ENCODE measurements at regions not wholly inside any gene's neighbourhood (a gene's known extent, or its start where the extent isn't known, plus 50 kb on each side); places are given as distances from the start of the nearest gene placed in this dataset.
"Not testable (repeated sequence)": the region's sequence is repeated elsewhere in the genome, so short reads cannot be mapped to it uniquely, and the experiment has no call there.

GRCh38 chr11:71701435-71702291, 119.0 kb upstream of the KRTAP5-11 start:
- not testable (repeated sequence) for H3K9me3 ChIP-seq (ENCODE audit: control insufficient read depth in 1 of 2, low read length in 2 of 2); H3K9ac ChIP-seq (ENCODE audit: low read depth in 1 of 2, low read length in 2 of 2); H3K4me1 ChIP-seq (ENCODE audit: control insufficient read depth in 1 of 2, insufficient read depth in 2 of 2, low read length in 2 of 2); H3K27me3 ChIP-seq (ENCODE audit: control insufficient read depth in 1 of 2, insufficient read depth in 2 of 2, low read length in 2 of 2); H3K4me3 ChIP-seq (ENCODE audit: low read depth in 1 of 2, low read length in 2 of 2); H3K36me3 ChIP-seq (ENCODE audit: control insufficient read depth in 1 of 2, insufficient read depth in 2 of 2, low read length in 2 of 2)
- peak overlapping the region; percentile 32 for H3K27ac ChIP-seq (ENCODE audit: low read depth, low read length)

- not testable (repeated sequence) for H3K9ac ChIP-seq (ENCODE audit: low read depth in 1 of 2, low read length in 2 of 2); H3K9me3 ChIP-seq (ENCODE audit: control insufficient read depth in 1 of 2, low read length in 2 of 2); H3K36me3 ChIP-seq (ENCODE audit: control insufficient read depth in 1 of 2, insufficient read depth in 2 of 2, low read length in 2 of 2); H3K27me3 ChIP-seq (ENCODE audit: control insufficient read depth in 1 of 2, insufficient read depth in 2 of 2, low read length in 2 of 2); H3K4me3 ChIP-seq (ENCODE audit: low read depth in 1 of 2, low read length in 2 of 2); H3K27ac ChIP-seq (ENCODE audit: low read depth, low read length); H3K4me1 ChIP-seq (ENCODE audit: control insufficient read depth in 1 of 2, insufficient read depth in 2 of 2, low read length in 2 of 2)
Measured at GRCh38 chr11:71705086-71705737, 122.5 kb upstream of the KRTAP5-11 start.

- not testable (repeated sequence) for H3K4me3 ChIP-seq (ENCODE audit: low read depth in 1 of 2, low read length in 2 of 2); H3K4me1 ChIP-seq (ENCODE audit: control insufficient read depth in 1 of 2, insufficient read depth in 2 of 2, low read length in 2 of 2); H3K27ac ChIP-seq (ENCODE audit: low read depth, low read length); H3K36me3 ChIP-seq (ENCODE audit: control insufficient read depth in 1 of 2, insufficient read depth in 2 of 2, low read length in 2 of 2); H3K27me3 ChIP-seq (ENCODE audit: control insufficient read depth in 1 of 2, insufficient read depth in 2 of 2, low read length in 2 of 2); H3K9me3 ChIP-seq (ENCODE audit: control insufficient read depth in 1 of 2, low read length in 2 of 2); H3K9ac ChIP-seq (ENCODE audit: low read depth in 1 of 2, low read length in 2 of 2)
Measured at GRCh38 chr11:71705738-71706432, 123.2 kb upstream of the KRTAP5-11 start.

- not testable (repeated sequence) for H3K4me1 ChIP-seq (ENCODE audit: control insufficient read depth in 1 of 2, insufficient read depth in 2 of 2, low read length in 2 of 2); H3K36me3 ChIP-seq (ENCODE audit: control insufficient read depth in 1 of 2, insufficient read depth in 2 of 2, low read length in 2 of 2); H3K9me3 ChIP-seq (ENCODE audit: control insufficient read depth in 1 of 2, low read length in 2 of 2); H3K27me3 ChIP-seq (ENCODE audit: control insufficient read depth in 1 of 2, insufficient read depth in 2 of 2, low read length in 2 of 2); H3K27ac ChIP-seq (ENCODE audit: low read depth, low read length); H3K4me3 ChIP-seq (ENCODE audit: low read depth in 1 of 2, low read length in 2 of 2); H3K9ac ChIP-seq (ENCODE audit: low read depth in 1 of 2, low read length in 2 of 2)
Measured at GRCh38 chr11:71707083-71707482, 124.4 kb upstream of the KRTAP5-11 start.

GRCh38 chr11:71709541-71709940, 123.5 kb upstream of the DEFB108B start:
- not testable (repeated sequence) for H3K9ac ChIP-seq (ENCODE audit: low read depth in 1 of 2, low read length in 2 of 2); H3K4me1 ChIP-seq (ENCODE audit: control insufficient read depth in 1 of 2, insufficient read depth in 2 of 2, low read length in 2 of 2); H3K9me3 ChIP-seq (ENCODE audit: control insufficient read depth in 1 of 2, low read length in 2 of 2); H3K27ac ChIP-seq (ENCODE audit: low read depth, low read length); H3K36me3 ChIP-seq (ENCODE audit: control insufficient read depth in 1 of 2, insufficient read depth in 2 of 2, low read length in 2 of 2); H3K4me3 ChIP-seq (ENCODE audit: low read depth in 1 of 2, low read length in 2 of 2); H3K27me3 ChIP-seq (ENCODE audit: control insufficient read depth in 1 of 2, insufficient read depth in 2 of 2, low read length in 2 of 2)

GRCh38 chr11:71710171-71710671, 122.8 kb upstream of the DEFB108B start:
- peak overlapping the region; percentile 51 for H3K27ac ChIP-seq (ENCODE audit: low read depth, low read length)
- H3K9ac ChIP-seq (ENCODE audit: low read depth in 1 of 2, low read length in 2 of 2), result peak overlapping the region in 1 of 2 donors; percentile 38
- H3K4me1 ChIP-seq (ENCODE audit: control insufficient read depth in 1 of 2, insufficient read depth in 2 of 2, low read length in 2 of 2); H3K27me3 ChIP-seq (ENCODE audit: control insufficient read depth in 1 of 2, insufficient read depth in 2 of 2, low read length in 2 of 2); H3K36me3 ChIP-seq (ENCODE audit: control insufficient read depth in 1 of 2, insufficient read depth in 2 of 2, low read length in 2 of 2); H3K9me3 ChIP-seq (ENCODE audit: control insufficient read depth in 1 of 2, low read length in 2 of 2): not testable (repeated sequence)
- peak overlapping the region in 1 of 2 donors; percentile 53 for H3K4me3 ChIP-seq (ENCODE audit: low read depth in 1 of 2, low read length in 2 of 2)

GRCh38 chr11:71710701-71711385, 122.2 kb upstream of the DEFB108B start:
- peak overlapping the region; percentile 50 for H3K27ac ChIP-seq (ENCODE audit: low read depth, low read length)
- H3K36me3 ChIP-seq (ENCODE audit: control insufficient read depth in 1 of 2, insufficient read depth in 2 of 2, low read length in 2 of 2); H3K9me3 ChIP-seq (ENCODE audit: control insufficient read depth in 1 of 2, low read length in 2 of 2); H3K27me3 ChIP-seq (ENCODE audit: control insufficient read depth in 1 of 2, insufficient read depth in 2 of 2, low read length in 2 of 2); H3K4me1 ChIP-seq (ENCODE audit: control insufficient read depth in 1 of 2, insufficient read depth in 2 of 2, low read length in 2 of 2): not testable (repeated sequence)
- H3K4me3 ChIP-seq (ENCODE audit: low read depth in 1 of 2, low read length in 2 of 2), result peak overlapping the region in 1 of 2 donors; percentile 53
- peak overlapping the region in 1 of 2 donors; percentile 25 for H3K9ac ChIP-seq (ENCODE audit: low read depth in 1 of 2, low read length in 2 of 2)

- not testable (repeated sequence) for H3K27ac ChIP-seq (ENCODE audit: low read depth, low read length); H3K4me3 ChIP-seq (ENCODE audit: low read depth in 1 of 2, low read length in 2 of 2); H3K9me3 ChIP-seq (ENCODE audit: control insufficient read depth in 1 of 2, low read length in 2 of 2); H3K27me3 ChIP-seq (ENCODE audit: control insufficient read depth in 1 of 2, insufficient read depth in 2 of 2, low read length in 2 of 2); H3K9ac ChIP-seq (ENCODE audit: low read depth in 1 of 2, low read length in 2 of 2); H3K36me3 ChIP-seq (ENCODE audit: control insufficient read depth in 1 of 2, insufficient read depth in 2 of 2, low read length in 2 of 2); H3K4me1 ChIP-seq (ENCODE audit: control insufficient read depth in 1 of 2, insufficient read depth in 2 of 2, low read length in 2 of 2)
Measured at GRCh38 chr11:71712350-71712749, 120.7 kb upstream of the DEFB108B start.

- not testable (repeated sequence) for H3K9ac ChIP-seq (ENCODE audit: low read depth in 1 of 2, low read length in 2 of 2); H3K4me3 ChIP-seq (ENCODE audit: low read depth in 1 of 2, low read length in 2 of 2); H3K36me3 ChIP-seq (ENCODE audit: control insufficient read depth in 1 of 2, insufficient read depth in 2 of 2, low read length in 2 of 2); H3K4me1 ChIP-seq (ENCODE audit: control insufficient read depth in 1 of 2, insufficient read depth in 2 of 2, low read length in 2 of 2); H3K27me3 ChIP-seq (ENCODE audit: control insufficient read depth in 1 of 2, insufficient read depth in 2 of 2, low read length in 2 of 2); H3K9me3 ChIP-seq (ENCODE audit: control insufficient read depth in 1 of 2, low read length in 2 of 2); H3K27ac ChIP-seq (ENCODE audit: low read depth, low read length)
Measured at GRCh38 chr11:71712846-71713245, 120.2 kb upstream of the DEFB108B start.

GRCh38 chr11:71714510-71714909, 118.5 kb upstream of the DEFB108B start:
- not testable (repeated sequence) for H3K4me1 ChIP-seq (ENCODE audit: control insufficient read depth in 1 of 2, insufficient read depth in 2 of 2, low read length in 2 of 2); H3K27me3 ChIP-seq (ENCODE audit: control insufficient read depth in 1 of 2, insufficient read depth in 2 of 2, low read length in 2 of 2); H3K36me3 ChIP-seq (ENCODE audit: control insufficient read depth in 1 of 2, insufficient read depth in 2 of 2, low read length in 2 of 2); H3K4me3 ChIP-seq (ENCODE audit: low read depth in 1 of 2, low read length in 2 of 2); H3K27ac ChIP-seq (ENCODE audit: low read depth, low read length); H3K9ac ChIP-seq (ENCODE audit: low read depth in 1 of 2, low read length in 2 of 2); H3K9me3 ChIP-seq (ENCODE audit: control insufficient read depth in 1 of 2, low read length in 2 of 2)
